ENCODE measurements at regions not wholly inside any gene's neighbourhood (a gene's known extent, or its start where the extent isn't known, plus 50 kb on each side); places are given as distances from the start of the nearest gene placed in this dataset.

DNA sequence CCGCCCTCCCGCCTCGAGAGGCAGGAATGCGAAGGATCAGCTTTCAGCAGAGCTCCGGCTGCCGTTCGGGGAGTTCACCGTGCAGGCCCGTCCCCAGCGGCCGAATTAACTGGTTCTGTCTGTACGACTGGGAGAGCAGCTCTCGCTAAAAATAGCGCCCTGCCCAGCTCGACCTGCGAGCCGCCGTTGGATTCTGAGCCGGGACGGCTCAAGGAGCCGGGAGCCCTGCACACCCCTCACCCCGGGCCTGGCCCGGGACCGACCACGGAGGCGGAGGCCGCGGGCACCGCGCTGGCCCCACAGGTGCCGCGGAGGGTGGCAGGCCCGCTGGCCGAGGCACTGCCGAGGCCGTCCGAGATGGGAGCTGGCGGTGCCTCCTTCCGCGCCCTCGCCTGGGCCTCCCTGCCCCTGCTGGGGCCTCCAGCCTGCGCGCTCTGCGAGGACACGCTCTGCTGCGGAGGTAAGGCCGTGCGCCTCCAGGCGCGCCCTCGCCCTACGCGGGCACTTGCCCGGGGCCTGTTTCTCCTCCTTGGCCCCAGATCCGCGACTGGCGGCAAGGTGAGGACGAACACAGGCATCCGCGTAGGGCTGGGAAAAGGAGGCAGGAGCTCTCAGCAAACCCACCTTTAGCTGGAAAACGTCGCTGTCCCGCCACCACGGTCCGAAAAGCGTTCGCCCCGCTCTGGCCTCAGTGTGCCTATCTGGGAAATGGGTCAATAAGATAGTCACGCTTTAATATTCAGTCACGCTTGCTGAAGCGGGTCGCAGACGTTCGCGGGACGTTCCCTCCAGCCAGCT lies 53.1 kb upstream of the DAB2IP start:
- TF ChIP-seq, protein P1, sequence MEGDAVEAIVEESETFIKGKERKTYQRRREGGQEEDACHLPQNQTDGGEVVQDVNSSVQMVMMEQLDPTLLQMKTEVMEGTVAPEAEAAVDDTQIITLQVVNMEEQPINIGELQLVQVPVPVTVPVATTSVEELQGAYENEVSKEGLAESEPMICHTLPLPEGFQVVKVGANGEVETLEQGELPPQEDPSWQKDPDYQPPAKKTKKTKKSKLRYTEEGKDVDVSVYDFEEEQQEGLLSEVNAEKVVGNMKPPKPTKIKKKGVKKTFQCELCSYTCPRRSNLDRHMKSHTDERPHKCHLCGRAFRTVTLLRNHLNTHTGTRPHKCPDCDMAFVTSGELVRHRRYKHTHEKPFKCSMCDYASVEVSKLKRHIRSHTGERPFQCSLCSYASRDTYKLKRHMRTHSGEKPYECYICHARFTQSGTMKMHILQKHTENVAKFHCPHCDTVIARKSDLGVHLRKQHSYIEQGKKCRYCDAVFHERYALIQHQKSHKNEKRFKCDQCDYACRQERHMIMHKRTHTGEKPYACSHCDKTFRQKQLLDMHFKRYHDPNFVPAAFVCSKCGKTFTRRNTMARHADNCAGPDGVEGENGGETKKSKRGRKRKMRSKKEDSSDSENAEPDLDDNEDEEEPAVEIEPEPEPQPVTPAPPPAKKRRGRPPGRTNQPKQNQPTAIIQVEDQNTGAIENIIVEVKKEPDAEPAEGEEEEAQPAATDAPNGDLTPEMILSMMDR (IDR thresholded peaks at IDR 0.05), result peak; percentile 28 to 51 (median 46)
- TF ChIP-seq EP300 (IDR thresholded peaks at IDR 0.05), result peak in 1 of 4 donors; percentile 5
- TF ChIP-seq POLR2AphosphoS5 (IDR thresholded peaks at IDR 0.05), result peak; percentile 24 to 67 (median 56)
- TF ChIP-seq POLR2A (IDR thresholded peaks at IDR 0.05), result no peak
- DNase-seq, result peak; percentile 95
- Histone ChIP-seq H3K4me3 (peak overlapping the region; percentile 46 to 69 (median 64)), H3K4me1 (peaks cover 0 to 57% (median 36%) of the 10 kb centered on the region in 4 donors), H3K9me3 (peaks cover 0 to 3% (median 0%) of the 10 kb centered on the region in 4 donors), H3K27me3 (no peaks in the 10 kb centered on the region), H3K36me3 (no peaks in the 10 kb centered on the region), H3K27ac (peak overlapping the region; percentile 88 to 98 (median 92))
- intact Hi-C loops (cut with DNase I), result loop anchor here (2.0 to 5.0 kb wide), 2 partner anchors 32 to 41 kb away; no protein-coding TSS in a partner anchor
- 10 to 15% methylated on average over 76 of the region's 76 CpGs for WGBS, 2 donors

DNA sequence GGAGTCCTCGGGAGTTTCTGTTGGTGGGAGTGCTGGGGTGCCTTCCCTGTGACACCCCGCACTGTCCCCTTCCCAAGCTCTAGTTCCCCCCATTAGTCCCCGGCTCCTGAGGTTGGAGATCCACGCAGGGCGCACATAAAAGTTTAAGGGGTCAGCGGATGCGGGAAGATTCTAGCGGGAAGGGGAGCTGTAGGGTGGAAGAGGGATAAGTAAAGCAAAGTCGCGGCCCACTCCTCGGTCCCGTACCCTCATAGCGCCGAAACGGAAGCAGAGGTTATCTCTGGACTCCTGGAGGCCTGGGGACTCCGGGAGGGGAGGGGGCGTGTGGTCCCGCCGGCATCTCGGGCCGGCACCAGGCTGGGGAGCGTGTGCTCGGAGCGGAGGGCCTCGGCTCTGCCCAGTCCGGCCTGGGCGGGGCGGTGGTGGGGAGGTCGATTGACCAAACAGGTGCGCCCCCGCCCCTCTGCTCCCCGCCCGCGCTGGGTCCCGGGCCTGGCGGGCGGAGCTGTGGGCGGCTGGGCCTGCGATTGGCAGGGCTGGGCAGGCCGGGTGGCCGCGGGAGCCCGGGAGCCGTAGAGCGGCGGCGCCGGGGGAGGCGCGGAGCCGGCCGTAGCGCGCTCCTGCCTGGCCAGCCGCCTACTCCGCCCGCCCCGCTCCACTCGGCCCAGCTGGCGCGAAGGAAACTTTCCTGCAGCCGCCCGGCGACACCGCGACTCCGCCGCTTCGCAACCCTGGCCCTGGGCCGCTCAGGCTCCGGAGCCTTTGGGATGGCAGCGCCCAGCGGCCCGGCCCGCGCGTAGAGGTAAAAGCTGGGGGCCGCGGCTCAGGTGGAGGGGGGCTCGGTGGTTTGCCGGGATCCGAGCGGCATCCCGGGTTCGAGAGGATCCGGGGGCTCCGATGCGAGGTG lies 52.2 kb upstream of the DAB2IP start:
- Histone ChIP-seq H3K4me3 (peak overlapping the region; percentile 46 to 69 (median 64)), H3K36me3 (no peaks in the 10 kb centered on the region), H3K27me3 (no peaks in the 10 kb centered on the region), H3K9me3 (peaks cover 0 to 3% (median 0%) of the 10 kb centered on the region in 4 donors), H3K4me1 (peaks cover 0 to 66% (median 44%) of the 10 kb centered on the region in 4 donors), H3K27ac (peak overlapping the region; percentile 88 to 98 (median 92))
- TF ChIP-seq EP300 (IDR thresholded peaks at IDR 0.05), result no peak
- TF ChIP-seq POLR2AphosphoS5 (IDR thresholded peaks at IDR 0.05), result peak in 3 of 4 donors; percentile 12 to 35 (median 18)
- intact Hi-C loops (cut with DNase I), result loop anchor here (2.0 to 5.0 kb wide), 2 partner anchors 32 to 42 kb away; no protein-coding TSS in a partner anchor
- 2% methylated on average over 88 of the region's 88 CpGs for WGBS, 2 donors
- DNase-seq, result peak; percentile 90

DNA sequence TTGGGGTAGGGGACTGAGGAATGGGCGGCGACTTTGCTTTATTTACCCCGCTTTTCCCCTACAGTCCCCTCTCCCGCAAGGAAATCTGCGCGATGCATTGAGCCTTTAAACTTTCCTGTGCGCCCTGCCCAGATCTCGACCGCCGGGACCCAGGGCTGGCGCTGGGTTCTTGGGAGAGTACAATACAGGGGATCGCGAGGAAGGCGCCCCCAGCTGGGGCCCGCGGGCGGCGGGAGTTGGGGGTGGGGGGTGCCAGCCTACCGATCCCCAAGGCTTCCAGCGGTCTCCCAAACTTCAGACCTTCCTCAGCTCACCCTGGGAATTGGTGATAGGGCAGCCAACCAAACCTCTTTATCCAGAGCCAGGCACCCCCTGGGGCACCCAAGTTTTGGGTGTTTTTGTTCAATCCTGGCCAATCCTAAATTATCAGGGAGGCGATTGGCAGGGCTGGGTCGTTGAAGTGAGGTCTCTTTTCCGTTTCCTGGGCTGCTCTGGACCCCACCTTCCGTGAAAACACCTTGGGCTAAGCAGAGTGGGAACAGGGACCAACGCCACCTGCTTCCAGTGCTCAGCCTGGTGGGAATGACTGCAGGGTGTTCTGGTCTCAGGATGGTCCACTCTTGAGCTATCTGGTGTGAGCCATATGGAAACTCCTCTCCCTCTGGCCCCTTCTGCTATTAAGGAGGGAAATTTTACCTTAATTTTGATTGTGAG lies 51.4 kb upstream of the DAB2IP start:
- intact Hi-C loops (cut with DNase I), result loop anchor here (2.0 to 5.0 kb wide), 2 partner anchors 33 to 43 kb away; no protein-coding TSS in a partner anchor
- peak overlapping the region; percentile 88 to 98 (median 92) for H3K27ac ChIP-seq

DNA sequence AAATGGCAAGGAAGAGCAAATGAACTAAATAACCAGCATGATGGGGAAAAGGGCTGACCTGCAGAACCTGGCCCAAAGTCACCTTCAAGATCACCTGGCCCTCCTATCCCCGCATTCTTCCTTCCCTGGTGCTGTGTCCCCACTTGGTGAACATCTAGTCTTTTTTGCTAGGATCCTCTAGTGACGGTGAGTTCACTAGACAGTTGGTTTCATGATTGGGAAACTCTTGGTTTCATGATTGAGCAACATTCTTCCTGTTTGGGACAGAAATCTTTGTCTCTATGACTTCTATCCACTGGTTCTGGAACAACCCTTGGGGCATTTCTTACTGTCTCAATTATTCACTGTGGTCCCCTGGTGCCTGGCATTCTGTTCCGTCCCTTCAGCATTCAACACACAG lies 50.2 kb upstream of the DAB2IP start:
- no peak overlapping the region for H3K27ac ChIP-seq
- H3K4me3 ChIP-seq, result no peak overlapping the region
- intact Hi-C loops (cut with DNase I), result no loop called here
- no peaks in the 10 kb centered on the region for H3K36me3 ChIP-seq
- peaks cover 0 to 74% (median 58%) of the 10 kb centered on the region in 4 donors for H3K4me1 ChIP-seq
- peak in 1 of 4 donors; percentile 5 for TF ChIP-seq EP300 (IDR thresholded peaks at IDR 0.05)
- TF ChIP-seq POLR2AphosphoS5 (IDR thresholded peaks at IDR 0.05), result no peak
- no peaks in the 10 kb centered on the region for H3K27me3 ChIP-seq
- 76 to 83% methylated on average over 3 of the region's 3 CpGs for WGBS, 2 donors
- H3K9me3 ChIP-seq, result peaks cover 0 to 3% (median 0%) of the 10 kb centered on the region in 4 donors
- no peak for DNase-seq

More for the DNA sequence above, 51.4 kb upstream of the DAB2IP start:
- peaks cover 0 to 74% (median 52%) of the 10 kb centered on the region in 4 donors for H3K4me1 ChIP-seq
- no peaks in the 10 kb centered on the region for H3K27me3 ChIP-seq
- 4 to 11% methylated on average over 25 of the region's 25 CpGs for WGBS, 2 donors
- peak overlapping the region; percentile 46 to 69 (median 64) for H3K4me3 ChIP-seq
- no peak for TF ChIP-seq POLR2A (IDR thresholded peaks at IDR 0.05)
- peaks cover 0 to 3% (median 0%) of the 10 kb centered on the region in 4 donors for H3K9me3 ChIP-seq
- H3K36me3 ChIP-seq, result no peaks in the 10 kb centered on the region
- DNase-seq, result no peak

All from sigmoid colon (tissue), 6 donors.